ENCODE measurements at regions not wholly inside any gene's neighbourhood (a gene's known extent, or its start where the extent isn't known, plus 50 kb on each side); places are given as distances from the start of the nearest gene placed in this dataset.

DNA sequence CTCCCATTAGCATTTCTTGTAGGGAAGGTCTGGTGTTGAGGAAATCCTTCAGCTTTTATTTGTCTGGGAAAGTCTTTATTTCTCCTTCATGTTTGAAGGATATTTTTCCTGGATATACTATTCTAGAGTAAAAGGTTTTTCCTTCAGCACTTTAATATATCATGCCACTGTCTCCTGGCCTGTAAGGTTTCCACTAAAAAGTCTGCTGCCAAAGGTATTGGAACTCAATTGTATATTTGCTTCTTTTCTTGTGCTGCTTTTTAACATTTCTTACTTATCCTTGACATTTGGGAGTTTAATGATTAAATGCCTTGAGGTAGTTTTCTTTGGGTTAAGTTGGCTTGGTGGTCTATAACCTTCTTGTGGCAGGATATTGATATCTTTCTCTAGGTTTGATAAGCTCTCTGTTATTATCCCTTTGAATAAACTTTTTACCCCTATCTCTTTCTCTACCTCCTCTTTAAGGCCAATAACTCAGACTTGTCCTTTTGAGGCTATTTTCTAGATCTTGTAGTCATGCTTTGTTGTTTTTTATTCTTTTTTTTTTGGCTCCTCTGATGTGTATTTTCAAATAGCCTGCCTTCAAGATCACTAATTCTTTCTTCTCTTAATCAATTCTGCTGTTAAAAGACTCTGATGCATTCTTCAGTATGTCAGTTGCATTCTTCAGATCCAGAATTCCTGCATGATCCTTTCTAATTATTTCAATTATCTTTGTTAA is 225.0 kb upstream of the ZNF217 start:
- POLR2A ChIA-PET (ENCODE audit: unreplicated experiment): no interaction called here
- in situ Hi-C loops (cut with MboI; ENCODE audit: low sequenced_read_pairs): no loop called here
- BruUV-seq (replicated peaks): no TSS peak

More for the DNA sequence above, 225.0 kb upstream of the ZNF217 start:
- no peak overlapping the region for H2AK9ac ChIP-seq (replicated peaks; ENCODE audit: low read depth, low read length, poor library complexity)
- no peak overlapping the region for H2BK5ac ChIP-seq (ENCODE audit: low read depth, low read length, poor library complexity, severe bottlenecking)
- H3K27ac ChIP-seq (ENCODE audit: insufficient read depth, low read length): no peak overlapping the region
- H3K9me3 ChIP-seq (ENCODE audit: control insufficient read depth, insufficient read depth, low read length): peaks cover 4% of the 10 kb centered on the region
- no peak overlapping the region for H2AK5ac ChIP-seq (ENCODE audit: low read depth, low read length)
- H4K20me1 ChIP-seq (ENCODE audit: insufficient read depth, low read length): no peaks in the 10 kb centered on the region
- H2BK20ac ChIP-seq (ENCODE audit: low read depth, low read length): no peak overlapping the region
- H3K4me3 ChIP-seq (ENCODE audit: insufficient read depth, low read depth, low read length): no peak overlapping the region
- H3K27me3 ChIP-seq (ENCODE audit: control insufficient read depth, insufficient read depth, low read length): no peaks in the 10 kb centered on the region
- DNase-seq: no peak
- no peak for ATAC-seq (ENCODE audit: low read depth)
- no peak for TF ChIP-seq MAFK (IDR thresholded peaks at IDR 0.05; ENCODE audit: low read depth, low read length)
- TF ChIP-seq MAZ (IDR thresholded peaks at IDR 0.05; ENCODE audit: borderline replicate concordance, low read depth, low read length): no peak
- no peak for TF ChIP-seq CHD1 (IDR thresholded peaks at IDR 0.05; ENCODE audit: low read depth, low read length)
- TF ChIP-seq SMC3 (IDR thresholded peaks at IDR 0.05; ENCODE audit: low read depth, low read length): no peak
- no peak for TF ChIP-seq RCOR1 (IDR thresholded peaks at IDR 0.05; ENCODE audit: insufficient replicate concordance, low read length)
- TF ChIP-seq MXI1 (IDR thresholded peaks at IDR 0.05; ENCODE audit: borderline replicate concordance, low read depth, low read length): no peak
- no peak for TF ChIP-seq BHLHE40 (IDR thresholded peaks at IDR 0.05; ENCODE audit: low read depth, low read length)
- TF ChIP-seq RFX5 (IDR thresholded peaks at IDR 0.05; ENCODE audit: low read depth, low read length): no peak
- no peak for TF ChIP-seq CEBPB (IDR thresholded peaks at IDR 0.05; ENCODE audit: low read depth, low read length)
- no peak for TF ChIP-seq RAD21 (IDR thresholded peaks at IDR 0.05; ENCODE audit: low read length)
- TF ChIP-seq, protein P1, sequence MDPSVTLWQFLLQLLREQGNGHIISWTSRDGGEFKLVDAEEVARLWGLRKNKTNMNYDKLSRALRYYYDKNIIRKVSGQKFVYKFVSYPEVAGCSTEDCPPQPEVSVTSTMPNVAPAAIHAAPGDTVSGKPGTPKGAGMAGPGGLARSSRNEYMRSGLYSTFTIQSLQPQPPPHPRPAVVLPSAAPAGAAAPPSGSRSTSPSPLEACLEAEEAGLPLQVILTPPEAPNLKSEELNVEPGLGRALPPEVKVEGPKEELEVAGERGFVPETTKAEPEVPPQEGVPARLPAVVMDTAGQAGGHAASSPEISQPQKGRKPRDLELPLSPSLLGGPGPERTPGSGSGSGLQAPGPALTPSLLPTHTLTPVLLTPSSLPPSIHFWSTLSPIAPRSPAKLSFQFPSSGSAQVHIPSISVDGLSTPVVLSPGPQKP (IDR thresholded peaks at IDR 0.05; ENCODE audit: borderline replicate concordance, low read depth, low read length): no peak
- no peak for TF ChIP-seq POLR2A (IDR thresholded peaks at IDR 0.05; ENCODE audit: low read depth, low read length)
- TF ChIP-seq, protein P2, sequence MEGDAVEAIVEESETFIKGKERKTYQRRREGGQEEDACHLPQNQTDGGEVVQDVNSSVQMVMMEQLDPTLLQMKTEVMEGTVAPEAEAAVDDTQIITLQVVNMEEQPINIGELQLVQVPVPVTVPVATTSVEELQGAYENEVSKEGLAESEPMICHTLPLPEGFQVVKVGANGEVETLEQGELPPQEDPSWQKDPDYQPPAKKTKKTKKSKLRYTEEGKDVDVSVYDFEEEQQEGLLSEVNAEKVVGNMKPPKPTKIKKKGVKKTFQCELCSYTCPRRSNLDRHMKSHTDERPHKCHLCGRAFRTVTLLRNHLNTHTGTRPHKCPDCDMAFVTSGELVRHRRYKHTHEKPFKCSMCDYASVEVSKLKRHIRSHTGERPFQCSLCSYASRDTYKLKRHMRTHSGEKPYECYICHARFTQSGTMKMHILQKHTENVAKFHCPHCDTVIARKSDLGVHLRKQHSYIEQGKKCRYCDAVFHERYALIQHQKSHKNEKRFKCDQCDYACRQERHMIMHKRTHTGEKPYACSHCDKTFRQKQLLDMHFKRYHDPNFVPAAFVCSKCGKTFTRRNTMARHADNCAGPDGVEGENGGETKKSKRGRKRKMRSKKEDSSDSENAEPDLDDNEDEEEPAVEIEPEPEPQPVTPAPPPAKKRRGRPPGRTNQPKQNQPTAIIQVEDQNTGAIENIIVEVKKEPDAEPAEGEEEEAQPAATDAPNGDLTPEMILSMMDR (conservative IDR thresholded peaks at IDR 0.05; ENCODE audit: low read depth, low read length): no peak
- TF ChIP-seq NFE2L2 (IDR thresholded peaks at IDR 0.05; ENCODE audit: low read depth, low read length): no peak
- TF ChIP-seq FOS (IDR thresholded peaks at IDR 0.05; ENCODE audit: low read depth, low read length): no peak
- TF ChIP-seq, protein P3, sequence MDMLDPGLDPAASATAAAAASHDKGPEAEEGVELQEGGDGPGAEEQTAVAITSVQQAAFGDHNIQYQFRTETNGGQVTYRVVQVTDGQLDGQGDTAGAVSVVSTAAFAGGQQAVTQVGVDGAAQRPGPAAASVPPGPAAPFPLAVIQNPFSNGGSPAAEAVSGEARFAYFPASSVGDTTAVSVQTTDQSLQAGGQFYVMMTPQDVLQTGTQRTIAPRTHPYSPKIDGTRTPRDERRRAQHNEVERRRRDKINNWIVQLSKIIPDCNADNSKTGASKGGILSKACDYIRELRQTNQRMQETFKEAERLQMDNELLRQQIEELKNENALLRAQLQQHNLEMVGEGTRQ (IDR thresholded peaks at IDR 0.05; ENCODE audit: low read depth, low read length): no peak
- H3K4ac ChIP-seq (ENCODE audit: low read depth, low read length): no peak overlapping the region
- H3K4me1 ChIP-seq (ENCODE audit: control insufficient read depth, insufficient read depth, low read length): no peaks in the 10 kb centered on the region
- H4K8ac ChIP-seq (ENCODE audit: low read depth in 2 of 2, low read length in 2 of 2): no peak overlapping the region
- H4K5ac ChIP-seq (ENCODE audit: low read depth, low read length): no peak overlapping the region
- H3K23ac ChIP-seq (ENCODE audit: low read depth, low read length): no peak overlapping the region
- no peak overlapping the region for H2BK15ac ChIP-seq (ENCODE audit: low read depth, low read length)
- no peak overlapping the region for H3K14ac ChIP-seq (replicated peaks; ENCODE audit: low read depth, low read length)
- intact Hi-C loops (cut with micrococcal nuclease): no loop called here
- no peak overlapping the region for H3K9ac ChIP-seq (ENCODE audit: low read depth, low read length)
- H3K36me3 ChIP-seq (ENCODE audit: control insufficient read depth, insufficient read depth, low read length): no peaks in the 10 kb centered on the region
- H2BK120ac ChIP-seq (ENCODE audit: low read depth, low read length): no peak overlapping the region
- no peak overlapping the region for H3K4me2 ChIP-seq (ENCODE audit: low read depth, low read length)
- no peak overlapping the region for H3K18ac ChIP-seq (ENCODE audit: low read depth, low read length)
- CTCF ChIA-PET: no interaction called here
- no peaks in the 10 kb centered on the region for H3K79me1 ChIP-seq (ENCODE audit: low read depth in 1 of 2, low read length in 2 of 2)
- no peak overlapping the region for H2AFZ ChIP-seq (replicated peaks; ENCODE audit: low read length, poor library complexity)
- H3K56ac ChIP-seq (ENCODE audit: extremely low read depth, insufficient read depth, low read length): no peak overlapping the region
- dilution Hi-C loops (cut with HindIII; ENCODE audit: low sequenced_read_pairs, unreplicated experiment): no loop called here
- H3K9me1 ChIP-seq (ENCODE audit: insufficient read depth, low read length): no peaks in the 10 kb centered on the region
- H4K91ac ChIP-seq (ENCODE audit: insufficient read depth, low read depth, low read length): no peak overlapping the region

Data from IMR-90 (cell line).